ENCODE measurements at regions not wholly inside any gene's neighbourhood (a gene's known extent, or its start where the extent isn't known, plus 50 kb on each side); places are given as distances from the start of the nearest gene placed in this dataset.
A peak's percentile ranks its signal among the peaks of the same experiment; 100 is the strongest.

DNA sequence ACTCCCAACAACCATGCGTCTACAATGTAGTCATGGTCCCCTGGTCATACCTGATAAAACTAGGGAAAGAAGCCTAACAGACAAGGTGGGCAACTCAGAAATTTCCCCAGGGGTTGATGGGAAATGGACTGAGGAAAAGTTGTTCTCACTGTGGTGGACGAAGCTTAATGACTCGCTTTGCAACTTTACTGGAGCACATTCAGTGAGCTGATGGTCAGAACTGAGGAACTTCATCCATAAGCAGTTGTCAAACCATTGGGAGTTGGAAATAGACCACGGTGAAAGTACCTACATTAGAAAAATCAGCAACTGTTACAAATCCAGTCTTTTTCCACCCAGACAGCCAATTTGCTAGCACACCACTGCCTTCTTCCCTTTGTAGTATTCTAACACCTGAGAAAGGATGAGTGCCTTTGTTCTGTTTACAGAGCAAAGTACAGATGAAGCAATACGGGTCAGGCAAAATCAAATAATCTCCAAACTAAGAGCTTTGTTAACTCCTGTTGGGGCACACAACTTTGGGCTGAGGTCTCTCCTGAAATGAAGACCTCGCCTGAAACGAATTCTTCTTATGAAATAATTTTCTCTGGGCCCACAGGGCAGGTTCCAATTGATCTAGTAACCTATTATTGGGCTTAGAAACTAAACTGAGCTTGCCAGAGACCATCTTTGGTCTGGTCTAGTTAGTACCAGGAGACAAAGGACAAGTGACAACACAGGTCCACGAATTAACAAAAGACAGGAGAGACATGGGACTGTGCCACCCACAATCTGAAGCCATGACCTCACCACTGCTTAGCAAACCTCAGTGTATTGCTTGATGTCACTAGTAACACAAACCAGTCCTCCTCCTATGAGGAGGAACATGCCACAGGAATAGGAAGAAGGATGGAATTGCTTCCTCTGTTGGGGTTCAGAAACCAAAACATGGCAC, 58.9 kb upstream of the NFKB1 start:
- Histone ChIP-seq H3K9me3 (no peaks in the 10 kb centered on the region), H3K4me3 (no peak overlapping the region), H3K27me3 (no peaks in the 10 kb centered on the region), H3K36me3 (no peaks in the 10 kb centered on the region), H3K27ac (no peak overlapping the region), H3K4me1 (peaks cover 0 to 20% (median 0%) of the 10 kb centered on the region in 3 donors)
- WGBS, 2 donors (ENCODE audit: low coverage in 1 of 2) = 80 to 87% methylated on average over 6 of the region's 8 CpGs
- no peak for ATAC-seq
- TF ChIP-seq POLR2AphosphoS5 (IDR thresholded peaks at IDR 0.05) = no peak
- TF ChIP-seq EP300 (IDR thresholded peaks at IDR 0.05) = no peak
- TF ChIP-seq POLR2A (IDR thresholded peaks at IDR 0.05) = no peak
- TF ChIP-seq, protein P1, sequence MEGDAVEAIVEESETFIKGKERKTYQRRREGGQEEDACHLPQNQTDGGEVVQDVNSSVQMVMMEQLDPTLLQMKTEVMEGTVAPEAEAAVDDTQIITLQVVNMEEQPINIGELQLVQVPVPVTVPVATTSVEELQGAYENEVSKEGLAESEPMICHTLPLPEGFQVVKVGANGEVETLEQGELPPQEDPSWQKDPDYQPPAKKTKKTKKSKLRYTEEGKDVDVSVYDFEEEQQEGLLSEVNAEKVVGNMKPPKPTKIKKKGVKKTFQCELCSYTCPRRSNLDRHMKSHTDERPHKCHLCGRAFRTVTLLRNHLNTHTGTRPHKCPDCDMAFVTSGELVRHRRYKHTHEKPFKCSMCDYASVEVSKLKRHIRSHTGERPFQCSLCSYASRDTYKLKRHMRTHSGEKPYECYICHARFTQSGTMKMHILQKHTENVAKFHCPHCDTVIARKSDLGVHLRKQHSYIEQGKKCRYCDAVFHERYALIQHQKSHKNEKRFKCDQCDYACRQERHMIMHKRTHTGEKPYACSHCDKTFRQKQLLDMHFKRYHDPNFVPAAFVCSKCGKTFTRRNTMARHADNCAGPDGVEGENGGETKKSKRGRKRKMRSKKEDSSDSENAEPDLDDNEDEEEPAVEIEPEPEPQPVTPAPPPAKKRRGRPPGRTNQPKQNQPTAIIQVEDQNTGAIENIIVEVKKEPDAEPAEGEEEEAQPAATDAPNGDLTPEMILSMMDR (IDR thresholded peaks at IDR 0.05) = no peak

DNA sequence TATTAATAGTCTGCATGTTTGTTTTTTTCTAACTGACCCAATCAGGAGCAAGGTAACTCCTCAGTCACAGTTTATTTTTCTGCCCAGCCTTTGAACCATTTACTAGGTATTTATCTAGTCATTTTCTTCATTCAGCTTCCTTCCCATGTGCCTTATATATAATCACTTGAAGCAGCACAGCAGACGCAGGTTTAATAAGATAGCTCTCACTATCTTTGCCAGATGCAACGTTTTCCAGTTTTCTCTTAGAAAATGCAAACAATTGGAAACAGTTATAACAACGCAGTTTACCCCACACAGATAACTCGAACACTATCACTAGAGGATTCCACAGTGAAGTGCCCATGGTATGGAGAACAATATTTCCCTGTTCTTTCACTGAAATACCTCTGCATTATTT, 56.4 kb upstream of the NFKB1 start:
- H3K4me1 ChIP-seq = peaks cover 0 to 5% (median 0%) of the 10 kb centered on the region in 3 donors
- H3K27me3 ChIP-seq = no peaks in the 10 kb centered on the region
- no peaks in the 10 kb centered on the region for H3K36me3 ChIP-seq
- H3K9me3 ChIP-seq = no peaks in the 10 kb centered on the region
- ATAC-seq = no peak
- no peak overlapping the region for H3K4me3 ChIP-seq
- TF ChIP-seq POLR2A (IDR thresholded peaks at IDR 0.05) (no peak), POLR2AphosphoS5 (IDR thresholded peaks at IDR 0.05) (no peak), EP300 (IDR thresholded peaks at IDR 0.05) (no peak)
- TF ChIP-seq, protein P1 (IDR thresholded peaks at IDR 0.05) = no peak
- no peak overlapping the region for H3K27ac ChIP-seq
- WGBS, 2 donors (ENCODE audit: low coverage in 1 of 2) = 59 to 80% methylated on average over 3 to 4 of the region's 4 CpGs

DNA sequence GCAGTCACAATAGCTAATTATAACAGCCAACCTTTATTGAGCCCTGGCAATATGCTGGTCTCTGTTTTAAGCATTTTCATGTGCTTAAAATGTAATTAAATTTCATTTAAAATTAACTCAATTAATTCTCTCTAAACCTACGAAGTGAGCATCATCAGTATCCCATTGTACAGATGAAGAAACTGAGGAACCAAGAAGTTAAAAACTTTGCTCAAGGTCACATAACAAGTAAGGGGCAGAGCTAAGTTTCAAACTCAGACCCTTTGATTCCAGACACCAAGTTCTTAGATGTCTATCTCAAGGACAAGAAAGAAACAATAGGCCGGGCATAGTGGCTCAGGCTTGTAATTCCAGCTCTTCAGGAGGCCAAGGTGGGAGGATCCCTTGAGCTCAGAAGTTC, 55.9 kb upstream of the NFKB1 start:
- no peaks in the 10 kb centered on the region for H3K9me3 ChIP-seq
- no peaks in the 10 kb centered on the region for H3K36me3 ChIP-seq
- H3K4me1 ChIP-seq = no peaks in the 10 kb centered on the region
- H3K27ac ChIP-seq = no peak overlapping the region
- TF ChIP-seq, protein P1 (IDR thresholded peaks at IDR 0.05) = no peak
- no peaks in the 10 kb centered on the region for H3K27me3 ChIP-seq
- H3K4me3 ChIP-seq = no peak overlapping the region
- ATAC-seq = no peak
- WGBS, 2 donors (ENCODE audit: low coverage in 1 of 2) = 94 to 100% methylated on average over 2 of the region's 2 CpGs

DNA sequence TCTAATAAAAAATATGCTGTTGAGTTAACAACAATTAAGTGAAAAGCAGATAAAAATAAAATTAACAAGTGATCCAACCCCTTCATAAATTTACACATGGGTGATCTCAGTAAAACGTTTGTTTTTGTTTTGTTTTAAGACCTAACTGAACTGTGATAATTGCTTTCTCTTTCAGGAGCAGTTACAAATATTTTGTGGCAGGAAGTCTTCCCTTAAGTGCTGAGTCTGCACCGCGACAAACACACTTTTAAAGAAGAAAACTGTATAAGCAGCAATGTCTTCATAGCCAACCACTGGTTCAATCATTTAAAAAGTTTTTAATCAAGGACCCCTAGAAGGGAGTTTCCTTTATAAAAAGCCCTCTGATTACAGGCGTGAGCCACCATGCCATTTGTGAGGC, 53.7 kb upstream of the NFKB1 start:
- WGBS, 2 donors (ENCODE audit: low coverage in 1 of 2) = 60 to 65% methylated on average over 4 of the region's 4 CpGs
- Histone ChIP-seq H3K36me3 (no peaks in the 10 kb centered on the region), H3K4me3 (no peak overlapping the region), H3K9me3 (no peaks in the 10 kb centered on the region), H3K27me3 (no peaks in the 10 kb centered on the region), H3K4me1 (no peaks in the 10 kb centered on the region), H3K27ac (no peak overlapping the region)
- TF ChIP-seq, protein P1 (IDR thresholded peaks at IDR 0.05) = no peak
- no peak for TF ChIP-seq POLR2AphosphoS5 (IDR thresholded peaks at IDR 0.05)
- TF ChIP-seq POLR2A (IDR thresholded peaks at IDR 0.05) = no peak
- TF ChIP-seq EP300 (IDR thresholded peaks at IDR 0.05) = no peak
- no peak for ATAC-seq

DNA sequence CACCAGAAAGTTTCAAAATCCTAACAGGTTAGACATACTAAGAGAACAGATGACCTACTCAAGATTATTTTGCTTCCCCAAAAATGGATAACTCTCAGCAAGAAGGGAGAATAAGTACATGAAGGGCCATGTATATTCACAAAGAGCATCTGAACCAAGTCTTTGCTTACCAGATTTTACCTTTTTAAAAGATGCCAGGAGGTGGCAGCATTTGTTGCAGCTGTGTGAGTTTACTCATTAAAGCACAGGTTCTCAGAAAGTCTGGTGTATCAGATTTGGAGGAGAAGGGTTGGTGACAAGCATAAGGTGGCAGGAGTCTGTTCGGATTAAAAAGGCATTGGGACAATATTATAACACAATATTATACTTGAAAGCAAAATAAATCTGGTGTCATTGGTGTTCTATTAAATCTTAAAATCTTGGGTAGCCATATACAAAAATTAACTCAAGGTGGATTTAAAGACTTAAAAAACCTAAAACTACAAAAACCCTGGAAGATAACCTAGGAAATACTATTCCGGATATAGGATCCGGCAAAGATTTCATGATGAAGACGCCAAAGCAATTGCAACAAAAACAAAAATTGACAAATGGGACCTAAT, 51.3 kb upstream of the NFKB1 start:
- Histone ChIP-seq H3K27me3 (no peaks in the 10 kb centered on the region), H3K4me1 (peaks cover 0 to 3% (median 0%) of the 10 kb centered on the region in 3 donors), H3K27ac (no peak overlapping the region), H3K9me3 (no peaks in the 10 kb centered on the region), H3K4me3 (no peak overlapping the region), H3K36me3 (no peaks in the 10 kb centered on the region)
- ATAC-seq = peak; percentile 60
- no peak for TF ChIP-seq EP300 (IDR thresholded peaks at IDR 0.05)
- no peak for TF ChIP-seq POLR2A (IDR thresholded peaks at IDR 0.05)
- TF ChIP-seq, protein P1 (IDR thresholded peaks at IDR 0.05) = peak; percentile 25 to 65 (median 60)
- WGBS, 2 donors (ENCODE audit: low coverage in 1 of 2) = 35 to 48% methylated on average over 2 to 4 of the region's 4 CpGs

Data from gastroesophageal sphincter (tissue), 4 donors.